Left hindlimb (tissue), 1 donor: ENCODE measurements at regions not wholly inside any gene's neighbourhood (a gene's known extent, or its start where the extent isn't known, plus 50 kb on each side); places are given as distances from the start of the nearest gene placed in this dataset.

Experiments
- DNase-seq: peaks from one replicate; pipeline ENCODE4 v3.0.0-alpha.2; 2018

GRCh38 chr2:65820454-65820853 lies 388.1 kb upstream of the SPRED2 start:
- no peak for DNase-seq

- DNase-seq = no peak
Measured at GRCh38 chr2:65819963-65820362, 387.6 kb upstream of the SPRED2 start.

GRCh38 chr2:65818873-65819451 lies 386.6 kb upstream of the SPRED2 start:
- no peak for DNase-seq

- no peak for DNase-seq
Measured at GRCh38 chr2:65813631-65814173, 381.3 kb upstream of the SPRED2 start.

- DNase-seq = no peak
Measured at GRCh38 chr2:65812887-65813286, 380.5 kb upstream of the SPRED2 start.

- DNase-seq = no peak
Measured at GRCh38 chr2:65807942-65808341, 375.5 kb upstream of the SPRED2 start.

GRCh38 chr2:65804777-65805176 lies 372.4 kb upstream of the SPRED2 start:
- DNase-seq = no peak

GRCh38 chr2:65802298-65802942 lies 370.0 kb upstream of the SPRED2 start:
- DNase-seq = no peak

GRCh38 chr2:65800998-65801397 lies 368.6 kb upstream of the SPRED2 start:
- DNase-seq = no peak

- no peak for DNase-seq
Measured at GRCh38 chr2:65799141-65799854, 366.9 kb upstream of the SPRED2 start.

- no peak for DNase-seq
Measured at GRCh38 chr2:65798641-65799040, 366.2 kb upstream of the SPRED2 start.

- DNase-seq = no peak
Measured at GRCh38 chr2:65794994-65795393, 362.6 kb upstream of the SPRED2 start.

- DNase-seq = no peak
Measured at GRCh38 chr2:65791404-65791975, 359.1 kb upstream of the SPRED2 start.

GRCh38 chr2:65790676-65790935 lies 358.2 kb upstream of the SPRED2 start:
- no peak for DNase-seq

GRCh38 chr2:65789923-65790675 lies 357.7 kb upstream of the SPRED2 start:
- no peak for DNase-seq

- no peak for DNase-seq
Measured at GRCh38 chr2:65788556-65788955, 356.2 kb upstream of the SPRED2 start.

- DNase-seq = no peak
Measured at GRCh38 chr2:65786765-65787164, 354.4 kb upstream of the SPRED2 start.

GRCh38 chr2:65786007-65786717 lies 353.8 kb upstream of the SPRED2 start:
- DNase-seq = no peak

GRCh38 chr2:65782996-65783650 lies 350.7 kb upstream of the SPRED2 start:
- no peak for DNase-seq

GRCh38 chr2:65782186-65782585 lies 349.8 kb upstream of the SPRED2 start:
- no peak for DNase-seq

- DNase-seq = no peak
Measured at GRCh38 chr2:65781756-65782155, 349.4 kb upstream of the SPRED2 start.

- no peak for DNase-seq
Measured at GRCh38 chr2:65779021-65779420, 346.6 kb upstream of the SPRED2 start.
